HL-60 (cell line): ENCODE measurements at regions not wholly inside any gene's neighbourhood (a gene's known extent, or its start where the extent isn't known, plus 50 kb on each side); places are given as distances from the start of the nearest gene placed in this dataset.

Source experiments
- DNase-seq, 2 experiments: peaks; one replicate each; pipeline ENCODE4 v3.0.0-alpha.2; 2010 to 2020; ENCODE audit warnings: low read depth in 1 of 2, low spot score in 1 of 2
- H3K27ac ChIP-seq: fragments of 250-450 bp; sonication (Bioruptor Pico); replicated peaks from 2 replicates; pipeline ENCODE4 v1.5.1; 2020; ENCODE audit warnings: mild to moderate bottlenecking, moderate library complexity
- H3K27me3 ChIP-seq: fragments of 250-450 bp; sonication (Bioruptor Pico); 2 replicates; pipeline ENCODE4 v1.5.1; 2021; ENCODE audit warnings: mild to moderate bottlenecking, moderate library complexity; ENCODE audit not compliant: insufficient read depth, poor library complexity, severe bottlenecking
- H3K4me3 ChIP-seq: replicated peaks from 2 replicates; pipeline ENCODE4 v1.5.1; 2011; ENCODE audit warnings: mild to moderate bottlenecking, control low read depth, low read length; ENCODE audit not compliant: insufficient read depth
- CTCF ChIP-seq: IDR thresholded peaks from one replicate; pipeline ENCODE4 v1.5.1; 2011; ENCODE audit warnings: low read length, control low read depth, inconsistent platforms; ENCODE audit not compliant: insufficient read depth
- GABPA ChIP-seq: IDR thresholded peaks from 2 replicates; pipeline ENCODE4 v1.6.1; 2012; ENCODE audit warnings: low read depth
- POLR2AphosphoS5 ChIP-seq: IDR thresholded peaks from 2 replicates; pipeline ENCODE4 v1.6.1; 2012; ENCODE audit warnings: low read depth
- REST ChIP-seq: IDR thresholded peaks from 2 replicates; pipeline ENCODE4 v1.6.1; 2012; ENCODE audit warnings: low read depth; ENCODE audit not compliant: insufficient replicate concordance
- SPI1 ChIP-seq: IDR thresholded peaks from 2 replicates; pipeline ENCODE4 v1.6.1; 2012; ENCODE audit warnings: low read depth, mild to moderate bottlenecking, borderline replicate concordance

- DNase-seq, result no peak
- H3K4me3 ChIP-seq, result no peak overlapping the region
- H3K27me3 ChIP-seq, result no peaks in the 10 kb centered on the region
- no peak overlapping the region for H3K27ac ChIP-seq
- TF ChIP-seq REST (no peak), POLR2AphosphoS5 (no peak), GABPA (no peak), SPI1 (peak; percentile 41; the same call in 1 of the 2 replicates), CTCF (no peak)
Measured at GRCh38 chr11:57946628-57947027, 77.1 kb upstream of the OR9Q1 start.

- no peak for DNase-seq
- no peak for TF ChIP-seq REST
- peak; percentile 11; the same call in 1 of the 2 replicates for TF ChIP-seq SPI1
- Histone ChIP-seq H3K4me3 (no peak overlapping the region), H3K27ac (no peak overlapping the region), H3K27me3 (no peaks in the 10 kb centered on the region)
Measured at GRCh38 chr11:57964660-57965059, 59.0 kb upstream of the OR9Q1 start.

DNA sequence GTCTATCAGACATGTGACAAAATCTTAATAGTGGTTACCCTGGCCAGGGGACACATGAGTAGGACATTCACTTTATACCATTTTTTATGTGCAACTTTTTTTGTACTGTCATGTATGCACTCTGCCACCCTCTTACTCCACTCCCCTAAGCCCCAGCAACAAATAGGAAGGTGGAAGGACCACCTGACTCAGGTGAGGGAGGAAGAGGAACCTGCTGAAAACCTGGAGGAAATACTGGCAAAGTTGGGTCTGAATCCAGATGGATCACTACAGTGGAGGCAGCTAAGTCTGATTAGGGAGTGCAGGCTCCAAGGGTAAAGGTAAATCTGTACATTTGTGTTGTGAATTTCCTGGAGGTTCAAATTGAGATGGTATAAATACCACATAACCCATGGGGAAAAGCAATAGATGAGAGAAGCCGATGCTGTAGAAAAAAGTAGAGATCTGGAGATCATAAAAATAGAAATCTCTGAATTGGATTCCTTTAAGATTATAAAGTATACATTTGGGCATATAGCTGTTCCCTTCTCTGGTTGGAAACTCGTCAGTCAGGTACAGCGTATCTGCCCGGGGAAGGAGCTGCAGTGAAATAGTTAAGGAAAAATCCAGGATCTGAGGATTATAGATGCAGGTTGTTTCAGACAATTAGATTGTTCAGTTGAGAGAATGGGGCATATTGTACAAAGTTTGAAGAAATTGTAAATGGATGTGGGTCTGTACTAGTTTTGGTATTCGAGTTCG is 52.2 kb upstream of the OR9Q1 start:
- TF ChIP-seq GABPA, result no peak
- no peak for TF ChIP-seq POLR2AphosphoS5
- no peak for TF ChIP-seq SPI1
- TF ChIP-seq REST, result no peak
- TF ChIP-seq CTCF, result no peak
- no peak for DNase-seq
- Histone ChIP-seq H3K4me3 (no peak overlapping the region), H3K27me3 (no peaks in the 10 kb centered on the region), H3K27ac (no peak overlapping the region)
